H1 (cell line): ENCODE measurements at regions not wholly inside any gene's neighbourhood (a gene's known extent, or its start where the extent isn't known, plus 50 kb on each side); places are given as distances from the start of the nearest gene placed in this dataset.

Experiments
- EZH2 ChIP-seq: fragments of 200-600 bp; sonication (generic); IDR thresholded peaks from 2 replicates; pipeline ENCODE4 v1.7.1; 2012; ENCODE audit warnings: low read depth, mild to moderate bottlenecking, moderate library complexity, low read length, inconsistent platforms; ENCODE audit not compliant: severe bottlenecking
- GABPA ChIP-seq: IDR thresholded peaks from 2 replicates; pipeline ENCODE4 v1.6.1; 2011; ENCODE audit warnings: mild to moderate bottlenecking, low read length, moderate library complexity, borderline replicate concordance; ENCODE audit not compliant: insufficient read depth
- POLR2A ChIP-seq, 2 experiments: IDR thresholded peaks; 1 replicate in 1 of 2; 2 replicates in 1 of 2; pipeline ENCODE4 v1.6.1; 2011; ENCODE audit warnings: low read depth in 2 of 2, low read length in 2 of 2, mild to moderate bottlenecking in 2 of 2; ENCODE audit errors: control extremely low read depth in 1 of 2
- RAD21 ChIP-seq, 2 experiments: IDR thresholded peaks in 1 of 2; conservative IDR thresholded peaks in 1 of 2; 2 replicates each; pipeline ENCODE4 v1.6.1; 2011; ENCODE audit warnings: low read depth in 2 of 2, low read length in 2 of 2, improper control_type of control experiment in 1 of 2, inconsistent platforms in 1 of 2, mild to moderate bottlenecking in 1 of 2, moderate library complexity in 1 of 2

DNA sequence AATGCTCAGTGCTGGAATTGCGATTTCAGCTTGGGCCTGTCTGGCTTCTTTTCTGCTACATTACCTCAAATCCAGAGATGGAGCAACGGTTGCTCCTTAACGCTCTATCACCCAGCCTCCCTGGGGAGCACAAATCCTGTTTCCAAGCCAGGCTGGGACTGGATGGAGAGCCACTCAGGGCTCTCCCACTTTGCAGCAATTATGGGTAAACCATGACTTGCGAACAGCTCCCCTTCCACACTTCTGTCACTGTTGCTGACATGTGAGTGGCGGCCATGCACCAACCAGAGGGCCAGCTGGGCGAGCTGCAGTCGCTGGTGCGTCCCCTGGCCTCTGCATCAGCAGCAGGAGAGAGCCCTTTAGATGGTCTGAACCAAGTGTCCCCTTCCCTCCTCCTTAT lies 65.1 kb upstream of the RAB4A start:
- TF ChIP-seq GABPA (no peak), RAD21 (IDR thresholded peaks at IDR 0.05 in 1 of 2, conservative IDR thresholded peaks at IDR 0.05 in 1 of 2; ENCODE audit: low read depth in 2 of 2, low read length in 2 of 2) (no peak), POLR2A (IDR thresholded peaks at IDR 0.05; ENCODE audit: control extremely low read depth in 1 of 2, low read depth in 2 of 2, low read length in 2 of 2) (no peak), EZH2 (no peak)
